Left cardiac atrium (tissue), 4 donors: ENCODE measurements at regions not wholly inside any gene's neighbourhood (a gene's known extent, or its start where the extent isn't known, plus 50 kb on each side); places are given as distances from the start of the nearest gene placed in this dataset.

Experiments used
- ATAC-seq, 2 donors: fragments of 200-7000 bp; cut with Tn5 transposase; one replicate each; pipeline ENCODE4 v1.9.1; 2020; ENCODE audit warnings: mild to moderate bottlenecking in 2 of 2, moderate library complexity in 2 of 2
- DNase-seq: peaks from one replicate; pipeline ENCODE4 v3.0.0-alpha.2; 2020
- intact Hi-C, 2 donors: fragments of 100-400 bp; cut with DNase I; formaldehyde crosslinking; loops; one replicate each; pipeline versions ENCODE4 v1.14.1 to v1.15.1; 2022 to 2023
- donor health status: DM: no; HTN: yes; CAD: no.
- donor health status: DM: no; HTN: yes; CAD: no; lungs with severe emphysema.
- donor health status: DM: yes; HTN: yes; CAD: no.
- donor health status: Dilated cardiomyopathy.

- DNase-seq (no peak), ATAC-seq (no peak)
- intact Hi-C loops: no loop called here
These were observed 72.3 kb downstream of the LINC00237 start for GRCh38 chr20:21033817-21034216.

GRCh38 chr20:21031666-21032065 lies 74.5 kb downstream of the LINC00237 start:
- ATAC-seq (no peak), DNase-seq (no peak)
- intact Hi-C loops: no loop called here

GRCh38 chr20:21029341-21029740 lies 76.8 kb downstream of the LINC00237 start:
- no peak for DNase-seq

DNA sequence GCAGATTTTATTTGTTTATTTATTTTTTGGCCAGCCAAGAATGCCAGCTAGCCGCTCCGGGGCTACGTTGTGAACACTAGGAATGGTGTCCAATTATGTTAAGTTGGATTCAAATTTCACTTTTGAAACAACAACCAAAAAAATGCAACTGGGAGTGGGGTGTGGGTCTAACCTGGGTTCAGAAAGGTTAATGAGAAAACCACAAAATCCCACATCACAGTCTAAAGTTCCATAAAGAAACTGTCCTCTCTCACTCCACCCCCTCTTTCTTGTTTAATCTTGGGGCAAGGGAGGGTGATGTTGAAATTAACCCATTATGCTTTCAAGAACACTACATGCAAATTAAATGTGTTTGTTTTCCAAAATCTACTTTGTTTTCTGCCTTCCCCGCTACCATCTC lies 77.2 kb downstream of the LINC00237 start:
- intact Hi-C loops: no loop called here
- DNase-seq (no peak), ATAC-seq (no peak)

More at GRCh38 chr20:21029341-21029740, 76.8 kb downstream of the LINC00237 start:
- intact Hi-C loops: no loop called here
- no peak for ATAC-seq

DNA sequence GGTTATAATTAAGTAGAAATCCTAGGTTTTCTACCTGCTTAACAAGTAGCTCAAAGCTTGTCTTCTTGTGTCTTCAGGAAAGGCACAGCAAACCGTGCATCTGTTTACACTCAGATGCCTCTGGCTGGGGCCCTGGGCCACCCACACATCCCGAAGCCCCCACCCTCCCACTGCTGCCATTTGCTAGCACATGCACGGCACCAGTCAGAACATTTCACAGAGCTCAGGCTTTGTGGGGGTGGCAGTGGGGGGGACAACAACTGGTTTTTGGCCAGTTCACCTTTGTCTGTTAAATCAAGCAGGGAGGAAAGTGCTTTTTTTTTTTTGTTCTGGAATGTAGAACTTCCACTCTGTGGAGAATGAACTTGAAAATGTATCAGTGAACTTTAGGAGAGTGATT lies 77.7 kb downstream of the LINC00237 start:
- ATAC-seq (no peak), DNase-seq (no peak)
- intact Hi-C loops: no loop called here

DNA sequence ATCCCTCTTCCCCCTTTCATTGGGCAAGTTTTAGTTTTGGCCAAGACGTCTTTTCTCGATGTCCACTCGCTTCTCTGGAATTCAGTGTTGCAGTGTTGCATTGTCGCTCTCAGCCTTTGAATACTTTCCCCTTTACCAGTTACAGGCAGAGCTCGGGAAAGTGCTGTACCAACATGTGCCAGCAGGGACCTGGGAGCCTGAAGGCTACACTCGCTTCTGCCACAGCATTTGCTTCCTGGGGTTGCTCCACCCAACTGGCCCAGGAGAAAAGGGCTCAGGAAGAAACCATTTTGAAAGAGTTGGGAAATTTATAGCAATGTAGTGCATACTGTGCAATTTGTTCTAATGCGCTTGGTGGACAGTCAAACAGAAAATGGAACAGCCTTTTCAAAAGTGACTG lies 78.6 kb downstream of the LINC00237 start:
- ATAC-seq (no peak), DNase-seq (no peak)
- intact Hi-C loops: no loop called here

DNA sequence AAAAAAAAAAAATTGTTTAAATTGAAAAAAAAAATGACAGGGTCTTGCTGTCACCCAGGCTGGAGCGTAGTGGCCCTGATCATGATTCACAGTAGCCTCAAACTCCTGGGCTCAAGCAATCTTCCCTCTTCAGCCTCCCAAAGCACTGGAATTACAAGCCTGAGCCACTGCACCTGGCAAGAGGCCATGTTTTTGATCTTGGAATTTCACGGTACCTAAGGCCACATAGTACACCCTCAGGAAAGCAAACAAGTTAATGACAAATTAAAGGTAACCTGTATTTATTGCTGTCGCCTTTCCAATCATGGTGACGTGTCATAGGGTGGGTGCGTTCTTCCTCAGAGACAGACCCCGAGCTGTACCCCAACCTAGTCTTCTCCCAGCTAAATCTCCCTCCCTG lies 79.2 kb downstream of the LINC00237 start:
- intact Hi-C loops: no loop called here
- no peak for ATAC-seq
- DNase-seq: no peak

- ATAC-seq: no peak
- no peak for DNase-seq
- intact Hi-C loops: no loop called here
These were observed 81.7 kb downstream of the LINC00237 start for GRCh38 chr20:21024420-21024819.

GRCh38 chr20:21022925-21023324 lies 83.2 kb downstream of the LINC00237 start:
- intact Hi-C loops: no loop called here
- ATAC-seq (no peak), DNase-seq (no peak)

GRCh38 chr20:21021472-21021790 lies 84.7 kb downstream of the LINC00237 start:
- ATAC-seq: no peak
- intact Hi-C loops: no loop called here
- no peak for DNase-seq

GRCh38 chr20:21020659-21021471 lies 85.3 kb downstream of the LINC00237 start:
- ATAC-seq (peak; percentile 76 to 81), DNase-seq (no peak)
- intact Hi-C loops: no loop called here

GRCh38 chr20:21019814-21020658 lies 86.1 kb downstream of the LINC00237 start:
- ATAC-seq (peak; percentile 49 to 67), DNase-seq (no peak)
- intact Hi-C loops: no loop called here

- DNase-seq: no peak
- intact Hi-C loops: no loop called here
- no peak for ATAC-seq
These were observed 86.7 kb downstream of the LINC00237 start for GRCh38 chr20:21019468-21019813.

- ATAC-seq: no peak
- intact Hi-C loops: no loop called here
These were observed 87.6 kb downstream of the LINC00237 start for GRCh38 chr20:21018576-21018975.

GRCh38 chr20:21017528-21018085 lies 88.6 kb downstream of the LINC00237 start:
- intact Hi-C loops: no loop called here
- DNase-seq: no peak
- no peak for ATAC-seq

More at GRCh38 chr20:21018576-21018975, 87.6 kb downstream of the LINC00237 start:
- no peak for DNase-seq

GRCh38 chr20:21016751-21017150 lies 89.4 kb downstream of the LINC00237 start:
- intact Hi-C loops: no loop called here
- DNase-seq (no peak), ATAC-seq (no peak)

- intact Hi-C loops: no loop called here
- ATAC-seq (no peak), DNase-seq (no peak)
These were observed 91.6 kb downstream of the LINC00237 start for GRCh38 chr20:21014528-21014927.

DNA sequence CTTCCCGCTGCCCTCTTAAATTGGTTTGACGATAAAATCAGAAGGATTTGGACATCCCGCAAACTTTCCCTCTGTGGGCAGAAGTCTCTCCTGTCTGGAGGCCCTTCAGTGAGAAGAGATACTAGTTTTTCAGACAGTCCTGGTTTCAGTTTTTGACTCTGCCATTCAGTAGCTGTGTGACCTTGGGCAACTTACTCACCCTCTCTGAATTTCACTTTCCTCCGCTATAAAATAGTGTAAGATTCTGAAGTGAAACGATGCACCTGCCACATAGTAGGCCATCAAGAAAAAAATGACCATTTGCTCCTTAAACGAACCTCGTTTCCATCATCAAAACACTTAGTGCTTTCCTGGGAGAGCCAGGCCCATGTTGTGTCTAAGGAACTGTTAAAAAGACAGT lies 97.2 kb downstream of the LINC00237 start:
- intact Hi-C loops: no loop called here
- ATAC-seq: no peak
- no peak for DNase-seq

DNA sequence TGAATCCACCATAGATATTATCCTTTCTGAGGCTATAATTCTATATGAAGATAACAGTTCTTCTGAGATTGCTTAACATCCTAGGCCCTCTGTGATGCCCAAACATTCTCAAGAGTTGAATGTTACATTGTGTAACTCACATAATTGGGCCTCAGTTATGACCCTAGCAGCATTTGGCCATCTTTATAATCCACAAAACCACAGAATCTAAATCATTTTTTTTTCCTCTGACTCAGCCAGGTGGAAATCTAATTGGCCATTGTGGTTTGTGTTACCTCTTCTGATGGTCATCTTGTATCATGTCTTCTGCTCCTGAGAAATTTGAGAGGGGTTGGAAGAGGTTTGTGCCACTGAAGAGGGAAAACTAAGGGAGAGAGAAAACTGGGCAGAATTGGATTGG lies 99.5 kb downstream of the LINC00237 start:
- ATAC-seq (no peak), DNase-seq (no peak)
- intact Hi-C loops: no loop called here

GRCh38 chr20:21004386-21005076 lies 101.6 kb downstream of the LINC00237 start:
- ATAC-seq: no peak
- intact Hi-C loops: no loop called here
- no peak for DNase-seq
